RWPE1 (cell line): ENCODE measurements at regions not wholly inside any gene's neighbourhood (a gene's known extent, or its start where the extent isn't known, plus 50 kb on each side); places are given as distances from the start of the nearest gene placed in this dataset.
A peak's percentile ranks its signal among the peaks of the same experiment; 100 is the strongest.

ENCODE experiments used
- CTCF ChIA-PET: fragments of 350-600 bp; sonication (Branson Sonifier 250); formaldehyde crosslinking; extraction: SDS; loops from one replicate; lab custom pipeline; 2021; lab: Yijun Ruan, JAX
- POLR2A ChIA-PET: fragments of 400-600 bp; formaldehyde crosslinking; extraction: SDS; loops from one replicate; lab custom pipeline; 2020; ENCODE audit warnings: antibody characterized with exemption; ENCODE audit not compliant: low non-redundant PET; lab: Yijun Ruan, JAX
- DNase-seq: peaks from one replicate; pipeline ENCODE4 v3.0.0; 2012; ENCODE audit warnings: low spot score
- H3K27ac ChIP-seq: fragments of 450-650 bp; 2 replicates; pipeline ENCODE4 v1.5.1; 2017
- TF ChIP-seq, protein P1 (sequence below): fragments of 450-650 bp; conservative IDR thresholded peaks from 2 replicates; pipeline ENCODE4 v1.5.1; 2017; ENCODE audit warnings: low read depth, mild to moderate bottlenecking

- TF ChIP-seq, protein P1, sequence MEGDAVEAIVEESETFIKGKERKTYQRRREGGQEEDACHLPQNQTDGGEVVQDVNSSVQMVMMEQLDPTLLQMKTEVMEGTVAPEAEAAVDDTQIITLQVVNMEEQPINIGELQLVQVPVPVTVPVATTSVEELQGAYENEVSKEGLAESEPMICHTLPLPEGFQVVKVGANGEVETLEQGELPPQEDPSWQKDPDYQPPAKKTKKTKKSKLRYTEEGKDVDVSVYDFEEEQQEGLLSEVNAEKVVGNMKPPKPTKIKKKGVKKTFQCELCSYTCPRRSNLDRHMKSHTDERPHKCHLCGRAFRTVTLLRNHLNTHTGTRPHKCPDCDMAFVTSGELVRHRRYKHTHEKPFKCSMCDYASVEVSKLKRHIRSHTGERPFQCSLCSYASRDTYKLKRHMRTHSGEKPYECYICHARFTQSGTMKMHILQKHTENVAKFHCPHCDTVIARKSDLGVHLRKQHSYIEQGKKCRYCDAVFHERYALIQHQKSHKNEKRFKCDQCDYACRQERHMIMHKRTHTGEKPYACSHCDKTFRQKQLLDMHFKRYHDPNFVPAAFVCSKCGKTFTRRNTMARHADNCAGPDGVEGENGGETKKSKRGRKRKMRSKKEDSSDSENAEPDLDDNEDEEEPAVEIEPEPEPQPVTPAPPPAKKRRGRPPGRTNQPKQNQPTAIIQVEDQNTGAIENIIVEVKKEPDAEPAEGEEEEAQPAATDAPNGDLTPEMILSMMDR, result no peak
- POLR2A ChIA-PET, result no interaction called here
- H3K27ac ChIP-seq, result no peak overlapping the region
- CTCF ChIA-PET, result interaction anchor here (0.7 kb wide), 1 partner anchor 1939 kb away, joined by 3 read pairs; no protein-coding TSS in a partner anchor
- DNase-seq, result no peak
Measured at GRCh38 chr2:120815292-120815691, 79.6 kb downstream of the GLI2 start.

GRCh38 chr2:120817136-120817955, 81.7 kb downstream of the GLI2 start:
- POLR2A ChIA-PET, result no interaction called here
- CTCF ChIA-PET, result interaction anchor here (0.7 kb wide), 1 partner anchor 146 kb away, joined by 5 read pairs; no protein-coding TSS in a partner anchor
- TF ChIP-seq, protein P1, result no peak
- DNase-seq, result no peak
- no peak overlapping the region for H3K27ac ChIP-seq

DNA sequence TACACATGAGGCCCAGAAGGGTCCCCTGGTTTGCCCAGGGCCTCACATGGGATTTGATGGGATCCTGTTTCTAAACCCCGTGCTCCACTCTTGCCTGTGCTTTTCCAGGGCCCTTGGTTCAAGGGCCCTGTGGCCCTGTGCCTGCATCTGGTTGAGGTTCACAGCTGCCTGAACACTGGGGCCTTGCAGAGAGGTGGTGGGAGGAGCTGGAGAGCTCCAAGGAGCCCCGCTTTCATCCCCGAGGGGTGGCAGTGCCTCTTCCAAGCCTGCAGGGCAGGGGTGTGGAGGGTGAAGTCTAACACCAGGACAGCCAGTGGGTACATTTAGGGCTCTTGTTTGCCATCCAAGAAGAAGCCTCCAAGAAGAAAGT, 82.3 kb downstream of the GLI2 start:
- TF ChIP-seq, protein P1, result no peak
- CTCF ChIA-PET, result interaction anchor here (0.6 kb wide), 1 partner anchor 110 kb away, joined by 3 read pairs; no protein-coding TSS in a partner anchor
- no peak for DNase-seq
- peak overlapping the region; percentile 32 for H3K27ac ChIP-seq
- POLR2A ChIA-PET, result no interaction called here

- CTCF ChIA-PET, result interaction anchor here (0.6 kb wide), 1 partner anchor 110 kb away, joined by 3 read pairs; no protein-coding TSS in a partner anchor
- H3K27ac ChIP-seq, result peak overlapping the region; percentile 32
- TF ChIP-seq, protein P1, result no peak
- POLR2A ChIA-PET, result no interaction called here
- no peak for DNase-seq
Measured at GRCh38 chr2:120818441-120818920, 82.8 kb downstream of the GLI2 start.

- no peak overlapping the region for H3K27ac ChIP-seq
- DNase-seq, result no peak
- CTCF ChIA-PET, result no interaction called here
- TF ChIP-seq, protein P1, result no peak
- POLR2A ChIA-PET, result no interaction called here
Measured at GRCh38 chr2:120819720-120820210, 84.1 kb downstream of the GLI2 start.

- ChIA-PET CTCF (no interaction called here), POLR2A (no interaction called here)
- TF ChIP-seq, protein P1, result no peak
- H3K27ac ChIP-seq, result no peak overlapping the region
- no peak for DNase-seq
Measured at GRCh38 chr2:120820263-120820952, 84.7 kb downstream of the GLI2 start.
